ENCODE measurements at regions not wholly inside any gene's neighbourhood (a gene's known extent, or its start where the extent isn't known, plus 50 kb on each side); places are given as distances from the start of the nearest gene placed in this dataset.

GRCh38 chr5:124277767-124278545, 468.5 kb downstream of the ZNF608 start:
- Histone ChIP-seq H3K9ac (ENCODE audit: low read depth, low read length) (no peak overlapping the region), H3K4me1 (ENCODE audit: control insufficient read depth, insufficient read depth, low read length) (no peaks in the 10 kb centered on the region), H3K27me3 (ENCODE audit: control insufficient read depth, insufficient read depth, low read length) (no peaks in the 10 kb centered on the region), H3K36me3 (ENCODE audit: control insufficient read depth, insufficient read depth, low read length) (no peaks in the 10 kb centered on the region), H3K4me3 (ENCODE audit: low read depth, low read length) (no peak overlapping the region), H3K9me3 (ENCODE audit: control insufficient read depth, insufficient read depth, low read length) (no peaks in the 10 kb centered on the region)

- Histone ChIP-seq H3K36me3 (ENCODE audit: control insufficient read depth, insufficient read depth, low read length) (no peaks in the 10 kb centered on the region), H3K27me3 (ENCODE audit: control insufficient read depth, insufficient read depth, low read length) (no peaks in the 10 kb centered on the region), H3K4me3 (ENCODE audit: low read depth, low read length) (no peak overlapping the region), H3K4me1 (ENCODE audit: control insufficient read depth, insufficient read depth, low read length) (no peaks in the 10 kb centered on the region), H3K9me3 (ENCODE audit: control insufficient read depth, insufficient read depth, low read length) (no peaks in the 10 kb centered on the region), H3K9ac (ENCODE audit: low read depth, low read length) (no peak overlapping the region)
These were observed 470.3 kb downstream of the ZNF608 start for GRCh38 chr5:124276166-124276565.

GRCh38 chr5:124274949-124275348, 471.5 kb downstream of the ZNF608 start:
- Histone ChIP-seq H3K36me3 (ENCODE audit: control insufficient read depth, insufficient read depth, low read length) (no peaks in the 10 kb centered on the region), H3K4me1 (ENCODE audit: control insufficient read depth, insufficient read depth, low read length) (no peaks in the 10 kb centered on the region), H3K9ac (ENCODE audit: low read depth, low read length) (no peak overlapping the region), H3K9me3 (ENCODE audit: control insufficient read depth, insufficient read depth, low read length) (no peaks in the 10 kb centered on the region), H3K4me3 (ENCODE audit: low read depth, low read length) (no peak overlapping the region), H3K27me3 (ENCODE audit: control insufficient read depth, insufficient read depth, low read length) (no peaks in the 10 kb centered on the region)

GRCh38 chr5:124264499-124264898, 481.9 kb downstream of the ZNF608 start:
- H3K36me3 ChIP-seq (ENCODE audit: control insufficient read depth, insufficient read depth, low read length) = no peaks in the 10 kb centered on the region
- H3K4me1 ChIP-seq (ENCODE audit: control insufficient read depth, insufficient read depth, low read length) = peaks cover 31% of the 10 kb centered on the region
- no peaks in the 10 kb centered on the region for H3K9me3 ChIP-seq (ENCODE audit: control insufficient read depth, insufficient read depth, low read length)
- no peak overlapping the region for H3K4me3 ChIP-seq (ENCODE audit: low read depth, low read length)
- no peaks in the 10 kb centered on the region for H3K27me3 ChIP-seq (ENCODE audit: control insufficient read depth, insufficient read depth, low read length)
- no peak overlapping the region for H3K9ac ChIP-seq (ENCODE audit: low read depth, low read length)

GRCh38 chr5:124263680-124264491, 482.6 kb downstream of the ZNF608 start:
- H3K9ac ChIP-seq (ENCODE audit: low read depth, low read length) = no peak overlapping the region
- no peak overlapping the region for H3K4me3 ChIP-seq (ENCODE audit: low read depth, low read length)
- H3K36me3 ChIP-seq (ENCODE audit: control insufficient read depth, insufficient read depth, low read length) = no peaks in the 10 kb centered on the region
- H3K9me3 ChIP-seq (ENCODE audit: control insufficient read depth, insufficient read depth, low read length) = no peaks in the 10 kb centered on the region
- H3K4me1 ChIP-seq (ENCODE audit: control insufficient read depth, insufficient read depth, low read length) = peaks cover 31% of the 10 kb centered on the region
- no peaks in the 10 kb centered on the region for H3K27me3 ChIP-seq (ENCODE audit: control insufficient read depth, insufficient read depth, low read length)

- no peaks in the 10 kb centered on the region for H3K9me3 ChIP-seq (ENCODE audit: control insufficient read depth, insufficient read depth, low read length)
- H3K36me3 ChIP-seq (ENCODE audit: control insufficient read depth, insufficient read depth, low read length) = no peaks in the 10 kb centered on the region
- no peaks in the 10 kb centered on the region for H3K27me3 ChIP-seq (ENCODE audit: control insufficient read depth, insufficient read depth, low read length)
- H3K4me1 ChIP-seq (ENCODE audit: control insufficient read depth, insufficient read depth, low read length) = peaks cover 31% of the 10 kb centered on the region
- no peak overlapping the region for H3K4me3 ChIP-seq (ENCODE audit: low read depth, low read length)
- H3K9ac ChIP-seq (ENCODE audit: low read depth, low read length) = no peak overlapping the region
These were observed 483.4 kb downstream of the ZNF608 start for GRCh38 chr5:124262991-124263571.

GRCh38 chr5:124262470-124262869, 484.0 kb downstream of the ZNF608 start:
- H3K4me3 ChIP-seq (ENCODE audit: low read depth, low read length) = peak overlapping the region; percentile 1
- H3K9me3 ChIP-seq (ENCODE audit: control insufficient read depth, insufficient read depth, low read length) = no peaks in the 10 kb centered on the region
- no peak overlapping the region for H3K9ac ChIP-seq (ENCODE audit: low read depth, low read length)
- no peaks in the 10 kb centered on the region for H3K36me3 ChIP-seq (ENCODE audit: control insufficient read depth, insufficient read depth, low read length)
- peaks cover 31% of the 10 kb centered on the region for H3K4me1 ChIP-seq (ENCODE audit: control insufficient read depth, insufficient read depth, low read length)
- no peaks in the 10 kb centered on the region for H3K27me3 ChIP-seq (ENCODE audit: control insufficient read depth, insufficient read depth, low read length)

GRCh38 chr5:124261848-124262247, 484.6 kb downstream of the ZNF608 start:
- Histone ChIP-seq H3K9me3 (ENCODE audit: control insufficient read depth, insufficient read depth, low read length) (no peaks in the 10 kb centered on the region), H3K4me3 (ENCODE audit: low read depth, low read length) (no peak overlapping the region), H3K4me1 (ENCODE audit: control insufficient read depth, insufficient read depth, low read length) (peaks cover 31% of the 10 kb centered on the region), H3K36me3 (ENCODE audit: control insufficient read depth, insufficient read depth, low read length) (no peaks in the 10 kb centered on the region), H3K9ac (ENCODE audit: low read depth, low read length) (no peak overlapping the region), H3K27me3 (ENCODE audit: control insufficient read depth, insufficient read depth, low read length) (no peaks in the 10 kb centered on the region)

GRCh38 chr5:124260921-124261515, 485.4 kb downstream of the ZNF608 start:
- H3K27me3 ChIP-seq (ENCODE audit: control insufficient read depth, insufficient read depth, low read length) = no peaks in the 10 kb centered on the region
- H3K9me3 ChIP-seq (ENCODE audit: control insufficient read depth, insufficient read depth, low read length) = no peaks in the 10 kb centered on the region

GRCh38 chr5:124259017-124259416, 487.4 kb downstream of the ZNF608 start:
- H3K4me3 ChIP-seq (ENCODE audit: low read depth, low read length) = no peak overlapping the region
- no peaks in the 10 kb centered on the region for H3K36me3 ChIP-seq (ENCODE audit: control insufficient read depth, insufficient read depth, low read length)
- H3K27me3 ChIP-seq (ENCODE audit: control insufficient read depth, insufficient read depth, low read length) = no peaks in the 10 kb centered on the region
- H3K9me3 ChIP-seq (ENCODE audit: control insufficient read depth, insufficient read depth, low read length) = no peaks in the 10 kb centered on the region
- no peak overlapping the region for H3K9ac ChIP-seq (ENCODE audit: low read depth, low read length)
- peaks cover 26% of the 10 kb centered on the region for H3K4me1 ChIP-seq (ENCODE audit: control insufficient read depth, insufficient read depth, low read length)

More at GRCh38 chr5:124260921-124261515, 485.4 kb downstream of the ZNF608 start:
- H3K4me1 ChIP-seq (ENCODE audit: control insufficient read depth, insufficient read depth, low read length) = peaks cover 31% of the 10 kb centered on the region
- no peak overlapping the region for H3K9ac ChIP-seq (ENCODE audit: low read depth, low read length)
- no peak overlapping the region for H3K4me3 ChIP-seq (ENCODE audit: low read depth, low read length)
- H3K36me3 ChIP-seq (ENCODE audit: control insufficient read depth, insufficient read depth, low read length) = no peaks in the 10 kb centered on the region

- H3K4me3 ChIP-seq (ENCODE audit: low read depth, low read length) = no peak overlapping the region
- no peaks in the 10 kb centered on the region for H3K9me3 ChIP-seq (ENCODE audit: control insufficient read depth, insufficient read depth, low read length)
- no peaks in the 10 kb centered on the region for H3K36me3 ChIP-seq (ENCODE audit: control insufficient read depth, insufficient read depth, low read length)
- peaks cover 7% of the 10 kb centered on the region for H3K4me1 ChIP-seq (ENCODE audit: control insufficient read depth, insufficient read depth, low read length)
- H3K9ac ChIP-seq (ENCODE audit: low read depth, low read length) = no peak overlapping the region
- H3K27me3 ChIP-seq (ENCODE audit: control insufficient read depth, insufficient read depth, low read length) = no peaks in the 10 kb centered on the region
These were observed 489.4 kb downstream of the ZNF608 start for GRCh38 chr5:124257048-124257447.

All from iPS-15b (cell line).